Stimulated activated CD4-positive, alpha-beta T cell treated with anti-CD3 and anti-CD28 coated beads, Interleukin-15, amount 100 ng/mL, for 24 hours (primary cell): ENCODE measurements at regions not wholly inside any gene's neighbourhood (a gene's known extent, or its start where the extent isn't known, plus 50 kb on each side); places are given as distances from the start of the nearest gene placed in this dataset.

Source experiments
- DNase-seq: peaks from one replicate; pipeline ENCODE4 v3.0.0-alpha.2; 2020

DNA sequence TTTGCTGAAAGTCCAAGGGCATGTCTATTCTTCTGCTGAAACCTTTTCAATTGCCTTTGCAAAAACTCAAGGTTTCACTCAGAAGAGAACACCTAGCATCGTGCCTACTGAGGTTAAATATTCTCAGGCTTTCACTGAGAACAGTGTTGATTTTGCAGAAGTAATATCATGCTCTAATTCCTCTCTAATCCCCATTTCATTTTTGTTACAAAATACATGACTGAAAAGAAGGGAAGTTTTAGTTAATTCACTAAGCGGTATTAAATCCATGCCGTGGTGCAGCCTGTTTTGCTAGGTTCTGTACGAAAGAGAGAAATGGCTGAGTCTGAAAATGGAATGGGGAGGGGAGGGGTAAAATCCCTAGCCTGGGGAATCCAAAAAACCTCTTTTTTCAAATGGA lies 163.2 kb upstream of the CAMK1G start:
- no peak for DNase-seq

DNA sequence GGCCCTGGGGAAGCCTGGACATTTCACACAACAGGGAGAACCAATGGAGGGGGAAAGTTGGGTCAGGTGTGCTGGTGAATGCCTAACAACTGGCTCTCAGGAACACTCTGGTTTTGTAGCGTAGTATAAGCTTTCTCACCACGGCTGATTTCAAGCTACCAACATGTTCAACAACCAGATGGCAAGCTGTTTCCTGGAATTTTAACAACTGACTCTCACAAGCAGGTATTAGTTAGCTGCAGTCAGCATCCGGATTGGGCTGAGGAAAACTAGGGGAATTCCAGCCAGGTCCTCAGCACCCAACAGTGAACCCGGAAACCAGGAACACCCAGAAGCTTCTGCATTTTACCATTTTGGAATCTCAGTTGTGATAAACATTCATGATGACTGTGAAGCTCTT lies 162.3 kb upstream of the CAMK1G start:
- DNase-seq = no peak

DNA sequence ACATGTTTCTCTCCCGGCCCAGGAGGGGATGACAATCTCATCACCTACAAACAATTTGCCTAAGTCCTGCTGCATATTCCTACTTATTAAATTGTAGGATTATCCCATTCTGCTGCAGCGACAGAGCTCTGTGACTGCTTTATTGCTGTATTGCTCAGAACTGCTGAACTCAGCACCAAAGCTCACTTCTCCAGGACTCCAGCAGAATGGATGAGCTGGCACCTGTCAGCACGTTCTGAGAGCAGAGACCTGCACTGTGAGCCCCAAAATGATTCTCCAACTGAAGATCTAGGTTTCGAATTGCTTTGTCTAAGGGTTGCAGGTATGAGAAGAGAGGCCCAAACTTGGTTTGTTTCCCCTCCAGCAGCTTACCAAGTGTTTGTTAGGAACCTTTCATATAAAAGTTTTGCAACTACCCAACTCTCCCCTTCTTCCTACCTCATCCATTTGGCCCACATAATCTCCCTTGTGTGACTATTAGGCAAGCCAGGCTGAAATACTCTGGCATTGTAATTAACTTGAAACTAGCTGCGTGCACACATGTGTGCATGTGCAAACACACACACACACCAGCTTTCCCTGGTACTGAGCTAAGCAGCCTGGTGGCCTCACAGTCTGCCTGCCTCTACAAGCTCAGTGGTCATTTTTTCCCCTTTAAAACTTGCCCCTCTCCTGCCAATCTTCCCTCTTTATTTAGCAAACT lies 161.4 kb upstream of the CAMK1G start:
- no peak for DNase-seq

DNA sequence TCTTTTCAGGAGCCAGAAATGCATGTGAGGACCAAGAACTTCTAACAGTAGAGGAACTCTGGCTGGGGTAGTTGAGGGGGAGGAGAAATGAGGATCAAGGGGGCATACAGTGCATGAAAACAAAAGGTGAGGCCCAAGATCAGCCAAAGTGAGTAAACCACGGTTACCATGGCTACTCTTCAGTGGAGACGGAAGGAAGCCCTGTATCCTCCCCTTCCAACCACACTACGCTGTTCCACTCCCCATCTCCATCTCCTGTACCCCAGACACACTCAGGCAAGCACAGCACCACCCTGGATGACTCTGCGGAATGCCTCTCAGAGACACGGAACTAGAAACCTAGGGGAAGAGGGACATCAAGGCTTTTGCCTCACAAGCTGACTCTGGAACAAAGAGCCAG lies 157.6 kb upstream of the CAMK1G start:
- no peak for DNase-seq

DNA sequence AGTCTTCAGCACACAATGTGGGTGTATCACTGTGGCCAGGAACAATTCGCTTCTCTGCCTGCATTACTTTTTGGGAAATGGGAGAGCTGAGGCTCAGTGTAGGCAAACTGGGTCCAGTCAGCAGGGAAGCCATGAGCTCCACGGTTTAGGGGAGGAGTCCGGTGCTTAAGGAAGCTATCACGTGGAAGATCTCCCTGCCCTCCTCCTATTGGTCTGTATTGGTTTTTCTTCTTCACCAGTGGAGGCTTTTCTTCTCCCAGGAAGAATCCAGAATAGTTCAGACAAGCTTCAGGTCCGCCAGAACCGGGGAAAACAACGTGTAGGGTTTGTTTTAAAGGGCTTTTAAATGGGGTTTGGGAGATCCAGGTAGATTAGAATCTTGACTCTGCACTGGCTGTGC lies 156.2 kb upstream of the CAMK1G start:
- DNase-seq = no peak

DNA sequence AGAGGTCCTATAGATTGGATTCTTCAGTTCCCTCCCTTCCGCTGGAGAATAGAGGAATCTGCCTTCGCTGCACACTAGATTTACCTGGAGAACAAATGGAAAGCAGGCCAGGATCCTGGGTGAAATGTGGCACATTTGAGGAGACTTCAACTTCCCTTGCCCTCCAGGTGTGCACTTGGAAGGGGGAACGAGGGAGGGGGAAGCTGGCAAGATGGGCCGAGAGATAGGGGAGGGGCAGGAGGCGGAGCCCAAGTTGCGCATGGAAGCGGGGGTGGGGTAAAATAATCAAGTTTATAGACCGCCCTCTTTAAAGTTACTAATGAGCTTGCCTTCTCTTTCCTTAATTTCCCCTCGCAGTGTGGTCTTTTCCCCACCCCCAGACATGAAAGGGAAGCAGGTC lies 155.7 kb upstream of the CAMK1G start:
- no peak for DNase-seq

DNA sequence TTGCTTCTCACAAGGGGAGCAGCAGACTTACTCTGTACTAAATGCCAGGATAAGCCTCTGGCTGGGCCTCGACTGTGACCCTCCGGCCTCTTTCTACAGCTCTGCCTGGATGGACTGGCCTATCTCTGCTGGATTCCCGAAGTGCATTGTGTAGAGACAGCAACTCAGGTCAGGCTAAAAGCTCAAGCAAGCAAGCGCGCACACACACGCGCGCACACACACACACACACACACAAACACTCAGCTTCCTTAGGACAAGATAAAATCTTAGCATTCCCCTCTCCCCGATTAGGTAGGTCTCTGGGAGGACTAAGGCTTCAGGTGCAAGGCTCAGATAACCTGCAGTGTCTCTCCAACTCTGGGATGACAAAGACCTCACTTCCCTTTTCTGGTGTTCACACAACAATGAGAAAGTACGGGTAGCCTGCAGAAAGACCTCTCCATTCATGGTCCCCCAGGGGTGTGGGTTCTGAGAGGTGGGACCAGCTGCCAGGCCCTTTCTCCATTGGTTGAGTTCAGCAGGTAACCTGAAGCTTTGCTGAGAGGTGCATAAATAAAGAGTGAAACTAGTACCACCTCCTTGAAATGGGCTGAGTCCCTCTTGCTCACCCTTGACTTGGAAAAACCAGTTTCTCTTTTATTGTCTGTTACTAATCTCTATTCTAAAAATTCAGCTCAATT lies 155.1 kb upstream of the CAMK1G start:
- DNase-seq = no peak

DNA sequence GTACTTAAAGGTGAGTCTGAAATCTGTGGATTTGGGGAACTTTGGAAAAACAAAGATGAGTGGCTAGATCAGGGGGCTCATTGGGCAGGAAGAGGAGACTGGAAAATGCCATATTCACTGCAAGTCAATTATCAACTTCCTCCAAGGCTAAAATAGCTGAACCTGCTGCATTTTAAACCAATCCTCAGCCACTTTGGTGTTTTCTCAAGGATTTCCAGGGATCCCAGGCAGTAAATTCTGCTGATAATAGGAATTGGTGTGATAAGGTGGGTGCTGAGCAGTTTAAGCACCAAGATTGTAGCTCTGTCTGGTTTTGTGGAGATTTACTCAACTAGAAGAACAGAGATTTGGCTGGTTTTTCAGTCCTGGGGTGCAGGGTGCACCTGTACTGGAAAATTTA lies 153.9 kb upstream of the CAMK1G start:
- DNase-seq = no peak

DNA sequence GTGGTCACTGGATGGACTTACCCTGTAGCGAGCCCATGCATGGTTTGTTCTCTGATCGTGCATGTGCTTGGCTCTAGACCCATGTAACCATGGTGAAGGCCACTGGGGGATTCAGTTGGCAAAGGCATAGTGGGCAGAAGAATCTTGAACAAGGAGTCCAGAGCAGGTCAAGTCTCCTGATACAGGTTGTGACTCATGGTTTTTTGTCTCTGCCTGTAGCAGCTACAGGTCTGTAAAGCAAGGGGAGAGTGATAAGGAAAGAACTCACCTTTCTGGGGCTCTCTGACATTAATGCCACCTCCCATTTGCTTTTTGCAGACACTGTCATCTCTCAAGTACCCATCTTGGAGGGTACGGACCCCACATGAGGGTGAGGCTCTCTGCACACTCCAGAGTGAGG lies 153.4 kb upstream of the CAMK1G start:
- DNase-seq = no peak

DNA sequence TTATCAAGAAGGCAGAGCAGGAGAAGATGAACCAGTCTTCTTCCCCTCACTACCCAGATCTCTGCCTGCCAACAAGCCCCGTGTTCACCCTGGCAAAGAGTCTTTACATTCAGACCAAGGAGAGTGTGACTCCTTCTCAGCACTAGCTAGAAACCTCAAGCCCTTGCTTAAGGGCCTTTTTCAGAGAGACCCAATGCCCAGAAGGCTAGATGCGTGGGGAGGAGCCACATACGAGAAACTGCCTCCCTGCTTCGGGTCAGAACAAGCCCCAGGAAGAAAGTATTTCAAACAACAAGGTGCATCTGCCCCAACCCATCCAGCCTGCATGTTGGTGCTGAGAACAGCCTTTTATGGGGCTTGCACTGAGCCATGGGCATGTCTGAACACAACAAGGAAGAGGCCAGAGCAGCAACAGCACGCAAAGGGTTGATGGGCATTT lies 152.7 kb upstream of the CAMK1G start:
- DNase-seq = no peak

DNA sequence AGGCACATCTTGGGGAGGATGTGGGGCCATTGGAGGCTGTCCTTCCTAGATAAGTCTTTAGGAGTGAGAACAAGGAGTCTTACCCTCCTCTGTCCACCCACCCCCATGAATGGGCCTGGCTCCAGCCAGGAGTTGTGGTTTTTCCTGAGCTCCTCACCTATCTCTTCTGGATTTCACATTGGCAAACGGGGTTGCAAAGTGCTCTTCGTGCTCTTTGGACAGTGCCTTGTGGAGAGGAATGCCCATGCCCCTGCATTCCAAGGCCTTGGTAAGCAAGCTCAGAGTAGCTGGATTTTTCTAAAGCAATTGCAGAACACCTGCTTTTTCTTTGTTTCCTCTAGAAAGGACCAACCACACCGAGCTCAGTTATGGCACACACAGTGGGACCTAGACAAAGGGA lies 152.1 kb upstream of the CAMK1G start:
- no peak for DNase-seq

DNA sequence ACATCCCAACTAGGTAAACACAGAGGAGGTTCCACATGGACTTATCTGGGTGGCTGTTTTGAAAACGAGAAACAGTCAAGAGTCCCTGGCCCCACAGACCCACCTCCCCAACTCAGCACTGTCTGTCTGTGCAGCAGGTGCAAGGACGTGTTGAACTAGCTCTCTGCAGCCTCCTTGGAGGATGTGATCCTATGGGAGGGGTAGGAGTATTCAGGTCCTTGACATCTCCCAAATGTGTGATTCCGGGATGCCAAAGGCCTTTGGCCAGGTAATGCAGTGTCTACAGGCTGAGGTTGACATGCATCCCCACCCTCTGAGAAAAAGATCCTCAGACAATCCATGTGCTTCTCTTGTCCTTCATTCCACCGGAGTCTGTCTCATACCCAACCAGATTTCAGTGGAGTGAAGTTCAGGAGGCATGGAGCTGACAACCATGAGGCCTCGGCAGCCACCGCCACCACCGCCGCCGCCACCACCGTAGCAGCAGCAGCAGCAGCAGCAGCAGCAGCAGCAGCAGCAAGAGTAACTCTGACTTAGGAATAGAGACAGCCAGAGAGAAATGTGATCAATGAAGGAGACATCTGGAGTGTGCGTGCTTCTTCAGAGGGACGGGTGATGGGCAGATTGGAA lies 151.6 kb upstream of the CAMK1G start:
- DNase-seq = no peak

DNA sequence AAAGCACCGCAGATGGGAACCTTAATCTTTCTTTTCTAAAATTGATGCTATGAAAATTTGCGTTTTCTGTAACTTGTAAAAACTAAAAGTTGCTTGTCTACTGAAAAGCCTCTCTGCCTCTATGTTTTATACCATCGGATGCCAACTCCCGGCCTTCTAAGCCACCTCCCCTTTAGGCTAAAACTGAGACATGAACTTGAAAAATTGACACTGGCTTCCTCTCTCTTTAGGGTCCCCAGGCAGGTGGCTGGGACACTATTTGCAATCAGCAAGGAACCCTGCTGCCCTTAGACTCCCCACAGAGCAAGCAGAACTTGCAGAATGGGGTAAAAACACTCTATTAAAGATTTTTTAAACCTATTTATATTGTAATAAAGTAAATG lies 151.1 kb upstream of the CAMK1G start:
- DNase-seq = no peak

DNA sequence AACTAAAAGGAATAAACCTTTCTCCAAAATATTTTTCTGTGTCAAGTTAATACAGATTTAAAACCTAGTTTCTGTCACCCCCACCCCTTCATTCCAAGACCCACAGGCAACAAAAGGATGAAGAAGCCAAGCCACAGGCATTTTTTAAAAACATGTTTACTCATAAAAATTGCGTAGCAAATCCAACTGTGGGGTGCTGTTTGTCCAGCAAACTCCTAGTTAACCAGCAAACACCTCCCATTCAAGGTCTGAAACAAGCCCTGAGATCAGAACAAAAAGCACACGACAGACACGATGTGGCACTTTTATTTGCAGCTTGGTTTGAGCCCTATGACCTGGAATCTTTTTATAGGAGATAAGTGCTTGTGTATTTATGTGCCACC lies 149.9 kb upstream of the CAMK1G start:
- DNase-seq = no peak

DNA sequence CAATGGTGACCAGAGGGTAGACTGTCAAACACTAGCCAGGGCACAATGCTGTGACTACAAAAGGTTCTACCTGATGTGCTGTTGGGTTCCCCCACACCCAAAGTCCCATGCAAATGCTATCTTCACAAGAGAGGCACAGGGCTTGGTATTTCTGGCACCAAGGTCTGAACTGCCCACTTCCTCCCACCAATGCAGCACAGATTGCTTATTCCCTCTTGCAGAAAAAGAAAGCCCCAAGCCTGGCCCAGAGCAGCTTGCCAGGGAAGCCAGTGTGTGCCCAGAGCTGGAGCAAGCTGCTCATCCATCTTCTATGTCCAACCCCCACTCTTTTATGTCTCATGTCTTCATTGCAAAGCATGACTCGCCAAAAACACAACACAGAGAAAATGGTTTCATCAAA lies 149.4 kb upstream of the CAMK1G start:
- no peak for DNase-seq

DNA sequence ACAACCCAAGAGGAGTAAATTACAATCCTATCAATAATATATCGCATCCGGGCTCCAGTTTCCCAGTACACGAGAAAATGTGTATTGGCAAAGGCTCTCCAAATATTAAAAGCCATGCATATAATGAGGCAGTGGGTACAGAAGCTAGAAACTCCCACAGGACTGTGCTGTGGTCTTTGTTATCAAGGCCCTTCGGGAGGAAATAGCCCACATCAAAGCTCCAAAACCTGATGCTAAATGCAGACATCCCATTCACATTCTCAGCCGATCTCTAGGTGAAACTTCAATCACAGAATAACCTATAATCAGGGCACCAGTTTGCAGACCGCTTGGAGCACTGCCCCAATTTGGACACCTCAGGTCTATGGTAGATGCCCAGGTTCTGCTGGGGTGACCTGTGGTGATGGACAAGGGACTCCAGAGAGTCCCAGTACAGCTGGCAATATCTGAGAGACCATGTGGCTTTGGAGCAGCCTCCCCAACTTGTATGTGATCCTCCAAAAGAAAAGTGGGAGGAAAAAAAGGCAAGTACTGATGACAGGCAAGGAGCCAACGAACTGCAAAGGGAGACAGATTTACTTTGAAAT lies 148.8 kb upstream of the CAMK1G start:
- no peak for DNase-seq

DNA sequence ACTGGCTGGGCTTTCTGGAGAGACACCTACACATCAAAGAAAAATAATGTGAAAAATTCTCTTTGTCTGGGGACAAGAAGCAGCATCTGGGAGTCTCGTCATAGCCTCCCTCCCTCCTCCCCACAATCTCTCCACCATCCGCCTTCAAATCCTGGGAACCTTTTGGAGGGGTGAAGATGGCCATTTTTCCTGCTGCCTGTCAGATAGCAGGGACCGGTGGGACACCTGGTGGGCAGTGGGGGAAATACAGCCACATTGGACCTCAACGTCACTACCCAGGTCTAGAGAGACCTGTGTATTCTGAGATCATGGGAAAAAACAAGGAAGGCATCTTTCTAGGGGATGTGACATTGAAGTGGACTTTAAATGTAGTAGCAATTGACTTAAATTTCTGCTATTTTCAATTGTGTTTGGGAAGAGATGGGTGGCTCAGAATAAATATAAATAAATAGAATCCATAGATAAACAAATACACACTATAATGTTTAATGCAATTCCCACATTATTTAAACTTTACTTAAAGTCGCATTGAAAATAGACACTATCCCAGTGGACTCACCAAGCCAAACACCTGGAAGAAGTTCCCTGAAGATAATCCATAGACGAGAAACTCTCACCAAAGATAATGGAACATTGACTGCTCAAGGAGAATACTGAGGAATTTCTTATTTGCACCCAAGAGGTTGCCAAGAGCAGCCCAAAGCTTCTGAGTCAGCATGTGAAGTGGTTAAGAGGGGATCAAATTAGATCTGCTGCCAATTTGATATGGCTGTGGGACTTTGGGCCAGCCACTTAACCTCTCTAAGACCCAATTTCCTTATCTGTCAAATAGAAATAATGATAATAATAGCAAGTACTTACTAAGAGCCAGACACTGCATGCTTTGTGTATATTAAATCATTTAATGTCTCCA lies 147.6 kb upstream of the CAMK1G start:
- peak; percentile 67 for DNase-seq

DNA sequence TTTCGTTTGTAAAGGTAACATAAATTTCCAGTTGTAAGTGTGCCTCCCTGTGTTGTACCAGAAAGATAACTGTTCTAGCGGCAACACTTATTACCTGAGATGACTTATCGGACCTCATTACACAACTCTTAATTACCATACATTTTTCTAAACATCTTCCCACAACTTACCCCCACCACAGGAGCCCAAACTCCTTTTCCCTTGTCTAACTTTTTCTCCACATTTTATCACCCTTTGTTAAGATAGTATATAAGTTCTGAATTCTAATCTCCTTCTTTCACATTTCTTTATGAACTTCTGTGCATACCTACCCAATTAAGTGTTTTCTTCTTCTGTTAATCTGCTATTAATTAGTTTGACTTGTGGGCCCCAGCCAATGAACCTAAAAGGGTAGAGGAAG lies 143.7 kb upstream of the CAMK1G start:
- DNase-seq = no peak

DNA sequence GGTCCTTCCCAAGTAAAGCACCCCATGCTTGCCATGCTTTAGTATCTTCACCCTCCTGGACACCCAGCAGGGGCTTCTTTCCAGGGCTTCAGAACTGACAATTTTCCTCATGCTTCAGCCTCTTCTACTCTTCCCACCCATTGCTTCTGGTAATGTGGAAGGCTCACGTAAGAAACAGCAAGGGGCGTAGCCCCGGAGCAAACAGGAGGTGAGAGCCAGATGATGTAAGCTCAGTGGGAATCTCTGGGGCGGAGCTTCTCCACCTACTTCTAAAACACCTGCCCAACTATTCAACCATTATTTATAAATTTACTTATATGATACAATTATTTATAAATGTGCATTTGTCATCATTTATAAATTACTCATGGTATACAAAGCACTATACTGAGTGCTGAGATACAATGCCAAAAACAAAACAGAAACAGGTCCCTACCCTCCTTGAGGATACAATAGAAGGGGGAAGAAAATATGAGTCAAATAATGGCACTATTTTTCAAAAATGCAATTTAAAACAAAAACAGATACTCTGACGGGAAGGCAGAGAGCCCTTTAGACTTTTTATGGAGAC lies 140.1 kb upstream of the CAMK1G start:
- DNase-seq = no peak

DNA sequence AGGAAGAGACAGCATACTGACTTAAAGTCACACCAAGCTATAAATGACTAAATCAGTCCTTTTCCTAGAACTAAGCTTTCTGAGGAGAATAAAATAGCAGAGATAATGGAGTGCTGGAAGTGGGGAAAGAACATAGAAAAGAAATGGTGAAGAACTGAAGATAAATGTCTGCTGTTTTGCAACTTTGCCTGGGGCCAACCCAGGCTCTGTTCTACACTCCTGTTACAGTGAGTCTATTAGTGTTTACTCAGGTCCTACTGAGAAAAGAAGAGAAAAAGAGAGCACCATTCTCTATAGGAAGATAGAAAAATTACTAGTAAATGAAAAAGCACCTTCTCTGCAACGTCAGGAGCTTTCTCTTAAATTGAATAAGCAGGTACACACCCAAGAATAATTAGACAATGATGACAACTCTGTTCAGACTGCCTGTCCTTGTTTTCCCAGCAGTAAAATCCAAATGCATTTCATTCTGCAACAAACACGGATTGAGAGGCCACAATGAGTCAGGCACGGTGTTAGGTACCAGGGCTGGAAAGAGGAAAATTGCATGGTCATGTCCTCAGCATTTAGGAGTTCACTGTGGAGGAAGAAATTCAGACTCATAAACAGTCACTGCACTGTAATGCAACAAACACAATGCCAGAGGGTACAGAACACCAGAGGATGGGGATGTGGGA lies 139.4 kb upstream of the CAMK1G start:
- DNase-seq = no peak

DNA sequence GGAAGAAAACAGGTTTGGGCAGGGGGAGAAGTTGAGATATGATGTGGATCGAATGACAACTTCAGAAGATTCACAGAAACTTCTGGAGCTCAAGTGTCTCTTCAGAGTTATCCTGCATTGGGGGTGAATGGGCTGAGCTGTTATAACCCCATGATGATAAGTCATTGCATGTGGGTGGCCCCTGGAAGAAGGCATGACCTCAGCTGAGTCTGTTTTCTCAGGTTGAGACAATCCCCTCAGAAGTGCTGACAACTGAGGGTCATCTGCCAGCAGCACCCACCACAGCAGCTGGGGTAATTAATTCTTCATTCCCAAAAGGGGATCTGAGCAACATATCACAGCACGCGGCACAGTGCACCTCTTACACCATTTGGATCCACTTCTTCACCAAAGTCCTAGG lies 138.6 kb upstream of the CAMK1G start:
- no peak for DNase-seq

DNA sequence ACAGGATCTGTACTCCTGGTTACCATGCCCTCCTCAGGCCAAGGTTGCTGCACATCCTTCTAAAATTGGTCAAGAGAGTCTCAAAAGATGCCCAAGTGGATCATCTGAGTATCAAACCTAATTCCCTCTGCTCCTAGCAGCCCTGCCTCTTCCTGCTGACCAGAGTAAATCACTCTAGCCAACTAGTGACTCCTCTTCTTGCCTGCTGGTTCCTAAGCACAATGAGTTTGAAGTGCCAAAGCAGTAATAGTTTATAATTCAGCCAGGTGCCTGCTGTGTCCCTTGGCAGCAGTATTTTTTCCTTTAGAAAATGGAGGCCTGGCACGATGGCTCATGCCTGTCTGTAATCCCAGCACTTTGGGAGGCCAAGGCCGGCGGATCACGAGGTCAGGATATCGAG lies 137.9 kb upstream of the CAMK1G start:
- no peak for DNase-seq
